ENCODE measurements at regions not wholly inside any gene's neighbourhood (a gene's known extent, or its start where the extent isn't known, plus 50 kb on each side); places are given as distances from the start of the nearest gene placed in this dataset.
A peak's percentile ranks its signal among the peaks of the same experiment; 100 is the strongest.
"Not testable (repeated sequence)": the region's sequence is repeated elsewhere in the genome, so short reads cannot be mapped to it uniquely, and the experiment has no call there.

GRCh38 chr6:132115714-132116366 lies 164.7 kb upstream of the CCN2 start:
- Histone ChIP-seq H3K36me3 (ENCODE audit: insufficient read depth, low read length) (no peaks in the 10 kb centered on the region), H3K4me2 (ENCODE audit: insufficient read depth, low read length) (peak overlapping the region; percentile 62), H4K20me1 (ENCODE audit: insufficient read depth, low read length) (no peaks in the 10 kb centered on the region), H3K4me1 (ENCODE audit: insufficient read depth, low read length) (peaks cover 30% of the 10 kb centered on the region), H3K79me2 (ENCODE audit: insufficient read depth, low read length) (no peaks in the 10 kb centered on the region), H3K27me3 (ENCODE audit: insufficient read depth, low read length) (no peaks in the 10 kb centered on the region), H2AFZ (ENCODE audit: low read length) (peak overlapping the region; percentile 11), H3K9me3 (ENCODE audit: low read depth, low read length) (no peaks in the 10 kb centered on the region), H3K4me3 (ENCODE audit: insufficient read depth, low read length) (peak overlapping the region; percentile 58), H3K27ac (ENCODE audit: low read depth, low read length) (peak overlapping the region; percentile 77)
- no peak for TF ChIP-seq CTCF (IDR thresholded peaks at IDR 0.05; ENCODE audit: extremely low read depth, low read depth, low read length)
- DNase-seq (ENCODE audit: insufficient read length, low spot score, missing footprints) = no peak

GRCh38 chr6:132114201-132114825 lies 163.1 kb upstream of the CCN2 start:
- H3K9me3 ChIP-seq (ENCODE audit: low read depth, low read length) = no peaks in the 10 kb centered on the region
- H3K4me3 ChIP-seq (ENCODE audit: insufficient read depth, low read length) = peak overlapping the region; percentile 26
- H3K4me2 ChIP-seq (ENCODE audit: insufficient read depth, low read length) = peak overlapping the region; percentile 73
- DNase-seq (ENCODE audit: insufficient read length, low spot score, missing footprints) = peak; percentile 22
- no peaks in the 10 kb centered on the region for H4K20me1 ChIP-seq (ENCODE audit: insufficient read depth, low read length)
- peak overlapping the region; percentile 83 for H2AFZ ChIP-seq (ENCODE audit: low read length)
- H3K4me1 ChIP-seq (ENCODE audit: insufficient read depth, low read length) = peaks cover 30% of the 10 kb centered on the region
- H3K36me3 ChIP-seq (ENCODE audit: insufficient read depth, low read length) = no peaks in the 10 kb centered on the region
- TF ChIP-seq CTCF (IDR thresholded peaks at IDR 0.05; ENCODE audit: extremely low read depth, low read depth, low read length) = no peak
- peak overlapping the region; percentile 77 for H3K27ac ChIP-seq (ENCODE audit: low read depth, low read length)
- H3K27me3 ChIP-seq (ENCODE audit: insufficient read depth, low read length) = no peaks in the 10 kb centered on the region
- no peaks in the 10 kb centered on the region for H3K79me2 ChIP-seq (ENCODE audit: insufficient read depth, low read length)

GRCh38 chr6:132109752-132110151 lies 158.6 kb upstream of the CCN2 start:
- not testable (repeated sequence) for H3K4me3 ChIP-seq (ENCODE audit: insufficient read depth, low read length); H3K27me3 ChIP-seq (ENCODE audit: insufficient read depth, low read length); DNase-seq (ENCODE audit: insufficient read length, low spot score, missing footprints); H3K79me2 ChIP-seq (ENCODE audit: insufficient read depth, low read length); H3K4me2 ChIP-seq (ENCODE audit: insufficient read depth, low read length); H4K20me1 ChIP-seq (ENCODE audit: insufficient read depth, low read length); H2AFZ ChIP-seq (ENCODE audit: low read length); H3K9me3 ChIP-seq (ENCODE audit: low read depth, low read length); H3K36me3 ChIP-seq (ENCODE audit: insufficient read depth, low read length); H3K27ac ChIP-seq (ENCODE audit: low read depth, low read length)
- peaks cover 12% of the 10 kb centered on the region for H3K4me1 ChIP-seq (ENCODE audit: insufficient read depth, low read length)

GRCh38 chr6:132107896-132108295 lies 156.7 kb upstream of the CCN2 start:
- no peak for TF ChIP-seq CTCF (IDR thresholded peaks at IDR 0.05; ENCODE audit: extremely low read depth, low read depth, low read length)
- H3K4me1 ChIP-seq (ENCODE audit: insufficient read depth, low read length) = no peaks in the 10 kb centered on the region
- no peaks in the 10 kb centered on the region for H3K27me3 ChIP-seq (ENCODE audit: insufficient read depth, low read length)
- H3K36me3 ChIP-seq (ENCODE audit: insufficient read depth, low read length) = no peaks in the 10 kb centered on the region
- peak; percentile 3 for DNase-seq (ENCODE audit: insufficient read length, low spot score, missing footprints)
- H3K79me2 ChIP-seq (ENCODE audit: insufficient read depth, low read length) = no peaks in the 10 kb centered on the region
- no peak overlapping the region for H2AFZ ChIP-seq (ENCODE audit: low read length)
- H3K27ac ChIP-seq (ENCODE audit: low read depth, low read length) = no peak overlapping the region
- H3K4me2 ChIP-seq (ENCODE audit: insufficient read depth, low read length) = no peak overlapping the region
- no peaks in the 10 kb centered on the region for H4K20me1 ChIP-seq (ENCODE audit: insufficient read depth, low read length)
- no peaks in the 10 kb centered on the region for H3K9me3 ChIP-seq (ENCODE audit: low read depth, low read length)
- H3K4me3 ChIP-seq (ENCODE audit: insufficient read depth, low read length) = no peak overlapping the region
